SH-SY5Y (cell line): ENCODE measurements at regions not wholly inside any gene's neighbourhood (a gene's known extent, or its start where the extent isn't known, plus 50 kb on each side); places are given as distances from the start of the nearest gene placed in this dataset.

ENCODE experiments used
- GATA2 ChIP-seq: IDR thresholded peaks from 2 replicates; pipeline ENCODE4 v1.6.1; 2011; ENCODE audit warnings: mild to moderate bottlenecking, low read depth, low read length
- GATA3 ChIP-seq: IDR thresholded peaks from 2 replicates; pipeline ENCODE4 v1.6.1; 2011; ENCODE audit warnings: low read depth, mild to moderate bottlenecking, low read length, moderate library complexity

DNA sequence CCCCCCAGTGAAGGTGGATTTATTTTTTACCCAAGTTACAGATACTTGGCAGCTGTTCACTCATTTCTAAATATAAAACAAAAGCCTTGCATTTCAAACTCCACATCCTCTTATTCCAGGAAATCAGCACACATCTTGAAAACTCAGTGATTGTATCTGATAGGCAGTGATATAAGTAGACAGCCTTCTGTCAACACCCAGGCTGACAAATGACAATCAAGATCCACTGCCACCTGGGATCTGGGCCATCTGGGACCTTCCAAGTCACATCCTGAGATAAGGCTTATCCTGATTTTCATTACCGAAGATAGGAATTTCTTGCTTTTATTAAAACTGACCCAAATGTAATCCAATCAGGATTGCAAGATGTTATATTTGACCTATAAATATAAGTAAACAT is 201.3 kb upstream of the PUM3 start:
- TF ChIP-seq GATA2 (peak; percentile 22; the same call in 1 of the 2 replicates), GATA3 (no peak)
